Hematopoietic multipotent progenitor cell treated with erythropoietin and hydrocortisone succinate and interleukin-3 and kit ligand, for 4 days (in vitro differentiated cells): ENCODE measurements at regions not wholly inside any gene's neighbourhood (a gene's known extent, or its start where the extent isn't known, plus 50 kb on each side); places are given as distances from the start of the nearest gene placed in this dataset.

Experiments used
- DNase-seq: peaks from one replicate; pipeline ENCODE4 v3.0.0-alpha.2; 2015

- DNase-seq, result no peak
Measured at GRCh38 chr1:58891347-58891746, 107.5 kb upstream of the JUN start.

- no peak for DNase-seq
Measured at GRCh38 chr1:58893257-58893869, 109.5 kb upstream of the JUN start.

- DNase-seq, result peak; percentile 48
Measured at GRCh38 chr1:58895082-58895481, 111.2 kb upstream of the JUN start.

- peak; percentile 72 for DNase-seq
Measured at GRCh38 chr1:58895559-58896145, 111.8 kb upstream of the JUN start.

GRCh38 chr1:58896246-58897183 is 112.7 kb upstream of the JUN start:
- peak; percentile 82 for DNase-seq

- DNase-seq, result peak; percentile 98
Measured at GRCh38 chr1:58898739-58899586, 115.1 kb upstream of the JUN start.

GRCh38 chr1:58899587-58900271 is 115.9 kb upstream of the JUN start:
- no peak for DNase-seq

- DNase-seq, result no peak
Measured at GRCh38 chr1:58900396-58900795, 116.5 kb upstream of the JUN start.

- DNase-seq, result no peak
Measured at GRCh38 chr1:58901008-58901407, 117.2 kb upstream of the JUN start.

GRCh38 chr1:58902830-58903513 is 119.1 kb upstream of the JUN start:
- no peak for DNase-seq

- peak; percentile 88 for DNase-seq
Measured at GRCh38 chr1:58903514-58904298, 119.9 kb upstream of the JUN start.

GRCh38 chr1:58904299-58905125 is 120.7 kb upstream of the JUN start:
- no peak for DNase-seq

- no peak for DNase-seq
Measured at GRCh38 chr1:58905126-58905490, 121.3 kb upstream of the JUN start.

GRCh38 chr1:58905628-58906221 is 121.9 kb upstream of the JUN start:
- DNase-seq, result no peak

GRCh38 chr1:58907398-58907797 is 123.6 kb upstream of the JUN start:
- no peak for DNase-seq

- no peak for DNase-seq
Measured at GRCh38 chr1:58908561-58909560, 125.0 kb upstream of the JUN start.

- DNase-seq, result no peak
Measured at GRCh38 chr1:58909914-58910681, 126.3 kb upstream of the JUN start.
